Peyer's patch (tissue), 4 donors: ENCODE measurements at regions not wholly inside any gene's neighbourhood (a gene's known extent, or its start where the extent isn't known, plus 50 kb on each side); places are given as distances from the start of the nearest gene placed in this dataset.

Source experiments
- DNase-seq, 3 donors: peaks; one replicate each; pipeline ENCODE4 v3.0.0-alpha.2; 2017 to 2019
- H3K27ac ChIP-seq, 4 donors: fragments of 200-600 bp; sonication (generic); one replicate each; pipeline ENCODE4 v1.5.1; 2016 to 2019
- H3K27me3 ChIP-seq, 2 donors: fragments of 200-600 bp; sonication (generic); one replicate each; pipeline ENCODE4 v1.5.1; 2019
- H3K36me3 ChIP-seq, 3 donors: fragments of 200-600 bp; sonication (generic); one replicate each; pipeline ENCODE4 v1.5.1; 2016 to 2019
- H3K4me1 ChIP-seq, 4 donors: fragments of 200-600 bp; sonication (generic); one replicate each; pipeline ENCODE4 v1.5.1; 2016 to 2019
- H3K4me3 ChIP-seq, 4 donors: fragments of 200-600 bp; sonication (generic); 1 replicate in 3 of 4; 2 replicates in 1 of 4; pipeline ENCODE4 v1.5.1; 2016 to 2019; ENCODE audit warnings: mild to moderate bottlenecking in 1 of 4
- H3K9me3 ChIP-seq, 4 donors: fragments of 200-600 bp; sonication (generic); one replicate each; pipeline ENCODE4 v1.5.1; 2016 to 2019; ENCODE audit warnings: mild to moderate bottlenecking in 1 of 4
- POLR2A ChIP-seq, 2 donors: fragments of 450-650 bp; IDR thresholded peaks; one replicate each; pipeline ENCODE4 v1.5.1; 2017; ENCODE audit warnings: antibody characterized with exemption in 2 of 2, mild to moderate bottlenecking in 2 of 2, moderate library complexity in 2 of 2
- TF ChIP-seq, protein P1 (sequence below), 6 experiments: fragments of 450-650 bp in 4 of 6; fragments of 200-600 bp in 2 of 6; sonication (generic) in 1 of 6; IDR thresholded peaks; one replicate each; pipeline ENCODE4 v1.5.1; 2017 to 2019; ENCODE audit warnings: antibody characterized with exemption in 6 of 6, mild to moderate bottlenecking in 3 of 6, moderate library complexity in 1 of 6

GRCh38 chr5:57410374-57411320 lies 72.0 kb downstream of the ACTBL2 start:
- Histone ChIP-seq H3K4me1 (no peaks in the 10 kb centered on the region), H3K36me3 (no peaks in the 10 kb centered on the region), H3K4me3 (no peak overlapping the region), H3K27me3 (no peaks in the 10 kb centered on the region), H3K9me3 (no peaks in the 10 kb centered on the region), H3K27ac (no peak overlapping the region)
- DNase-seq, result no peak
- TF ChIP-seq, protein P1, sequence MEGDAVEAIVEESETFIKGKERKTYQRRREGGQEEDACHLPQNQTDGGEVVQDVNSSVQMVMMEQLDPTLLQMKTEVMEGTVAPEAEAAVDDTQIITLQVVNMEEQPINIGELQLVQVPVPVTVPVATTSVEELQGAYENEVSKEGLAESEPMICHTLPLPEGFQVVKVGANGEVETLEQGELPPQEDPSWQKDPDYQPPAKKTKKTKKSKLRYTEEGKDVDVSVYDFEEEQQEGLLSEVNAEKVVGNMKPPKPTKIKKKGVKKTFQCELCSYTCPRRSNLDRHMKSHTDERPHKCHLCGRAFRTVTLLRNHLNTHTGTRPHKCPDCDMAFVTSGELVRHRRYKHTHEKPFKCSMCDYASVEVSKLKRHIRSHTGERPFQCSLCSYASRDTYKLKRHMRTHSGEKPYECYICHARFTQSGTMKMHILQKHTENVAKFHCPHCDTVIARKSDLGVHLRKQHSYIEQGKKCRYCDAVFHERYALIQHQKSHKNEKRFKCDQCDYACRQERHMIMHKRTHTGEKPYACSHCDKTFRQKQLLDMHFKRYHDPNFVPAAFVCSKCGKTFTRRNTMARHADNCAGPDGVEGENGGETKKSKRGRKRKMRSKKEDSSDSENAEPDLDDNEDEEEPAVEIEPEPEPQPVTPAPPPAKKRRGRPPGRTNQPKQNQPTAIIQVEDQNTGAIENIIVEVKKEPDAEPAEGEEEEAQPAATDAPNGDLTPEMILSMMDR (IDR thresholded peaks at IDR 0.05), result no peak
- no peak for TF ChIP-seq POLR2A (IDR thresholded peaks at IDR 0.05)

DNA sequence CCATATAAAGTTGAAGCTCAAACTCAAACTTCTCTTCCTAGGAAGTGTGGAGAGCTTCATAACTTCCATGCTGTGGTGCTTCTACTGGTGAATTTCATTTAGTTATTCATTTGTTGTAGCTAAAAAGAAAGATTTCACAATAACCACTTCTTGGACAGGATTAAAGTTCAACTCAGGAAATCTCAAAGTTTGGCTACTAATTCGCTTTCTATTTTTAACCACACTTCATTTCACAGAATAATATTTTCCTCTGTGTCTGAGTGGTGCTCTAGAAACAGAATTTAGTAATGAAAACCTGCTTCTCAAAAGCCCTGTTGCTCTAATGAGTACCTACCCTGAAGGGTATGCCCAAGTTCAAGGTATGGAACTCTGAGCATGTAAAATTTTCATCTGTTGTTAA lies 73.9 kb downstream of the ACTBL2 start:
- Histone ChIP-seq H3K27ac (peak overlapping the region in 2 of 4 donors; percentile 16 to 45), H3K9me3 (no peaks in the 10 kb centered on the region), H3K27me3 (no peaks in the 10 kb centered on the region), H3K36me3 (no peaks in the 10 kb centered on the region), H3K4me3 (no peak overlapping the region), H3K4me1 (no peaks in the 10 kb centered on the region)
- TF ChIP-seq, protein P1 (IDR thresholded peaks at IDR 0.05), result no peak
- no peak for TF ChIP-seq POLR2A (IDR thresholded peaks at IDR 0.05)
- no peak for DNase-seq

GRCh38 chr5:57408285-57408684 lies 74.3 kb downstream of the ACTBL2 start:
- TF ChIP-seq POLR2A (IDR thresholded peaks at IDR 0.05), result no peak
- TF ChIP-seq, protein P1 (IDR thresholded peaks at IDR 0.05), result no peak
- Histone ChIP-seq H3K4me1 (no peaks in the 10 kb centered on the region), H3K36me3 (no peaks in the 10 kb centered on the region), H3K27ac (no peak overlapping the region), H3K9me3 (no peaks in the 10 kb centered on the region), H3K27me3 (no peaks in the 10 kb centered on the region), H3K4me3 (no peak overlapping the region)
- no peak for DNase-seq

DNA sequence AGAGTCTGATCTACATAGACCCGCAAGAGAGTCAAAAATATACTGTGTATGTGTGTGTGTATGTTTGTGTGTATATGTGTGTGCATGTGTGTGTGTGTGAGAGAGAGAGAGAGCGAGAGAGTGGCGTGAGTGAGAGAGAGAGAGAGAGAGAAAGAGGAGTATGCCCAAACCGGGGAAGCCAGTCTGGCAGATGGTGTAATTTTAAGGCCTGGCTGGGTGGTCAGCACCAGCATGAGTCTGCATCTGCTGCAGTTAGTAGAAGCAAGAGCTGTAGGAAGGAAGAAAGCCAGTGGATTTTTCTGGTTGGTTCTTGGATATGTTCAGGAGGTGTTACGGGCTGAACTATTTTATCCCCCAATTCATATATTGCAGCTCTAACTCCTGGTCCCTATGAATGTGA lies 75.2 kb downstream of the ACTBL2 start:
- H3K9me3 ChIP-seq, result no peaks in the 10 kb centered on the region
- H3K4me3 ChIP-seq, result no peak overlapping the region
- H3K27me3 ChIP-seq, result no peaks in the 10 kb centered on the region
- H3K4me1 ChIP-seq, result no peaks in the 10 kb centered on the region
- no peak for TF ChIP-seq POLR2A (IDR thresholded peaks at IDR 0.05)
- TF ChIP-seq, protein P1 (IDR thresholded peaks at IDR 0.05), result no peak
- no peaks in the 10 kb centered on the region for H3K36me3 ChIP-seq
- DNase-seq, result no peak
- no peak overlapping the region for H3K27ac ChIP-seq

DNA sequence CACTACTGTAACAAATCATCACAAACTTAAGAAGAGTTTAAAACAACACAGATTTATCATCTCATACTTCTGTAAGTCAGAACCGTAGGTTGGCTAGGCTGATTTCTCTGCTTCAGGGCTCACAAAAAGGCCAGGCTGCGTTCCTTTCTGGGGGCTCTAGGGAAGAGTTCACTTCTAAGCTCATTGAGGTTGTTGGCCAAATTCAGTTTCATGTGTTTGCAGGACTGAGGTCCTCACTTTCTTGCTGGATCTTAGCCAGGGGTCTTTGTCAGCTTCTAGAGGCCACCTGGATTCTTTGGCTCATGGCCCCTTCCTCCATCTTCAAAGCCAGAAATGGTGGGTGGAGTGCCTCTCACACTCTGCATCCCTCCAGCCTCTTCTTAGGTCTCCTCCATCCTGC lies 76.0 kb downstream of the ACTBL2 start:
- TF ChIP-seq, protein P1 (IDR thresholded peaks at IDR 0.05), result no peak
- TF ChIP-seq POLR2A (IDR thresholded peaks at IDR 0.05), result no peak
- no peaks in the 10 kb centered on the region for H3K27me3 ChIP-seq
- no peaks in the 10 kb centered on the region for H3K36me3 ChIP-seq
- H3K27ac ChIP-seq, result no peak overlapping the region
- H3K9me3 ChIP-seq, result no peaks in the 10 kb centered on the region
- no peak for DNase-seq
- no peaks in the 10 kb centered on the region for H3K4me1 ChIP-seq
- no peak overlapping the region for H3K4me3 ChIP-seq
